ENCODE measurements at regions not wholly inside any gene's neighbourhood (a gene's known extent, or its start where the extent isn't known, plus 50 kb on each side); places are given as distances from the start of the nearest gene placed in this dataset.
"Not testable (repeated sequence)": the region's sequence is repeated elsewhere in the genome, so short reads cannot be mapped to it uniquely, and the experiment has no call there.

DNA sequence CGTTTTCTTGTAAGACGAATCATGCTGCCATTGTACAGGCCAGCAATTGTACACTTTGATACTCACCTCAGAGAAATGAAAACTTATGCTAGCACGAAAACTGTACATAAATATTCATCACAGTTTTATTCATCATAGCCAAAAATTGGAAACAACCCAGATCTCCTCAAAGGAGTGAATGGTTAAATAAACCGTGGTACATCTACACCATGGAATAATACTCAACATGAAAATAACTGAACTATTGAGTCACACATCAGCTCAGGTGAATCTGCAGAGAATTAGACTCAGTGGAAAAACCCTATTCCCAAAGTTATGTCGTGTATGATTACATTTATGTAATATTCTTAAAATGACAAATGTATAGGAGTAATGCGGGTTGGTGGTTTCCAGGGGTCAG is 251.0 kb upstream of the HDAC4 start:
- 77% methylated on average over 6 of the region's 6 CpGs for WGBS
- H3K36me3 ChIP-seq (ENCODE audit: insufficient read depth, low read length): no peaks in the 10 kb centered on the region
- H3K9me3 ChIP-seq (ENCODE audit: insufficient read depth, low read depth, low read length): peaks cover 5% of the 10 kb centered on the region; the same call in 1 of the 2 replicates
- no peak overlapping the region for H3K9ac ChIP-seq (ENCODE audit: low read depth, low read length)
- H3K27ac ChIP-seq (ENCODE audit: low read depth, low read length): no peak overlapping the region
- H3K4me1 ChIP-seq (ENCODE audit: insufficient read depth, low read length): no peaks in the 10 kb centered on the region
- no peak overlapping the region for H3K4me3 ChIP-seq (ENCODE audit: low read length)
- H3K27me3 ChIP-seq (ENCODE audit: insufficient read depth, low read length): no peaks in the 10 kb centered on the region

- Histone ChIP-seq H3K9ac (ENCODE audit: low read depth, low read length) (no peak overlapping the region), H3K36me3 (ENCODE audit: insufficient read depth, low read length) (no peaks in the 10 kb centered on the region), H3K27me3 (ENCODE audit: insufficient read depth, low read length) (no peaks in the 10 kb centered on the region), H3K9me3 (ENCODE audit: insufficient read depth, low read depth, low read length) (peaks cover 5% of the 10 kb centered on the region; the same call in 1 of the 2 replicates), H3K4me1 (ENCODE audit: insufficient read depth, low read length) (no peaks in the 10 kb centered on the region), H3K4me3 (ENCODE audit: low read length) (no peak overlapping the region), H3K27ac (ENCODE audit: low read depth, low read length) (no peak overlapping the region)
- 94% methylated on average over 1 of the region's 3 CpGs for WGBS
Observed at GRCh38 chr2:239650674-239651073, 249.9 kb upstream of the HDAC4 start.

DNA sequence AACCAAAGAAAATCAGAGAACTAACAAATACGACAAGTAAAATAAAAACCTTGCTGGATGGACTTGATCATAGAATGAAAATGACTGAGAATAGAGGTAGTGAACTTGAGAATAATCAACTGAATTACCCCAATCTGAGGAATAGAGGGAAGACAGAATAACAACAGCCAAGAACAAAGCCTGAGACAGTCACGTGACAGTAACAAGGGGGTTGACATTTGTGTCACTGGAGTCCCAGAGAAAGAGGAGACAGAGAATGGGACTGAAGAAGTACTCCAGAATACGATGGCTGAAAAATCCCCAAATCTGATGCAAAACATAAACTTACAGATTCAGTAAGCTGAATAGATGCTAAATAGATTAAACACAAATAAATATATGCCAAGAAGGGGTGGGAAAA is 248.5 kb upstream of the HDAC4 start:
- Histone ChIP-seq H3K27ac (ENCODE audit: low read depth, low read length) (no peak overlapping the region), H3K27me3 (ENCODE audit: insufficient read depth, low read length) (no peaks in the 10 kb centered on the region), H3K4me1 (ENCODE audit: insufficient read depth, low read length) (no peaks in the 10 kb centered on the region), H3K4me3 (ENCODE audit: low read length) (no peak overlapping the region), H3K36me3 (ENCODE audit: insufficient read depth, low read length) (no peaks in the 10 kb centered on the region), H3K9ac (ENCODE audit: low read depth, low read length) (no peak overlapping the region), H3K9me3 (ENCODE audit: insufficient read depth, low read depth, low read length) (peaks cover 5% of the 10 kb centered on the region; the same call in 1 of the 2 replicates)
- 90% methylated on average over 2 of the region's 3 CpGs for WGBS

DNA sequence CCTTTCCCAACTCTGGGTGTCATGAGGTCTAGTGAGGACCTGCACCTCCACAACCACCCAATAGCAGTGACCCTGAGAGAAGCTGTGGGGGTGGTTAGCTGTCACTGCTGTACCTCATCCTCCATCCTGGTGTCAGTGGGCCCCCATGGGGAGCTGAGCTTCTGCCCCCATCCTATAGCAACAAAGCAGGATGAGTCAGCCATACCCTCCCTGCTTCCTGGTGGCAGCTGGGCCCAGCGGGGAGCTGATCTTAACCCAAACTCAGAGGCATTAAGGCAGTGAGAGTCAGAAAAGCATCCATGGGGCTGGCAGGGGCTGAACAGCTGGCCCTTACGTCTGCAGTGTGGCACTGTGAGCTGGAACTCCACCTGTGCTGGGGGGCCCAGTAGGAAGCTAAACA is 247.8 kb upstream of the HDAC4 start:
- Histone ChIP-seq H3K27ac (ENCODE audit: low read depth, low read length) (no peak overlapping the region), H3K4me1 (ENCODE audit: insufficient read depth, low read length) (no peaks in the 10 kb centered on the region), H3K36me3 (ENCODE audit: insufficient read depth, low read length) (no peaks in the 10 kb centered on the region), H3K9me3 (ENCODE audit: insufficient read depth, low read depth, low read length) (peaks cover 5% of the 10 kb centered on the region), H3K27me3 (ENCODE audit: insufficient read depth, low read length) (no peaks in the 10 kb centered on the region), H3K4me3 (ENCODE audit: low read length) (no peak overlapping the region), H3K9ac (ENCODE audit: low read depth, low read length) (no peak overlapping the region)
- 61% methylated on average over 2 of the region's 2 CpGs for WGBS

DNA sequence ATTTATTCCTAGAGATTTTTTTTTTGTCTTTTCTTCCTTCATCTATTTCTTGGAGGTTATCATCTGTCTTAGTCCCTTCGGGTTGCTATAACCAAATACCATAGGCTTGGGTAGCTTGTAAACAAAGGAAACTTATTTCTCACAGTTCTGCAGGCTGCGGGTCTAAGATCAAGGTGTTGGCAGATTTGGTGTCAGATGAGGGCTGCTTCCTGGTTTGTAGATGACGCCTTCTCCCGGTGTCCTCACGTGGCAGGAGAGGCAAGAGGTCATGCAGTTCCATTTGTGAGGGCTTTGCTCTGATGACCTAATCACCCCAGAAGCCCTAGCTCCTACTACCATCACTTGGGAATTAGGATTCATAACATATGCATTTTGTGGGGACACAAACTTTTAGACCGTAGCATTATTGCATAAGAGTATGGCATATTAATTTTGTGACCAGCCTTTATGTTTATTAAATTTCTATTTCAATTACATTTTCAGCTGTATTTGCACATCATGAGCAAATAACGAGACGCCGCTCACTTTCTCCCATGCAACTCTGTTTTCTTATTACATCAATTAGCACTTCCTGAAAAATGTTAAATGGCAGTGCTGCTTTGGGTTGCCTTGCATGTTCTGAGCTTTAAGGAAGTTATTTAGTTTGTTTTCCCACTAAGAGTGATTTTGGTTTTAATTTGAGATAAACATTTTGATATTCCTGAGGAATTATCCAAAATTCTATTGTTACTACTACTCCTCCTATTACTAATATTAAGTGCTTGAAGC is 246.4 kb upstream of the HDAC4 start:
- no peak overlapping the region for H3K27ac ChIP-seq (ENCODE audit: low read depth, low read length)
- no peaks in the 10 kb centered on the region for H3K4me1 ChIP-seq (ENCODE audit: insufficient read depth, low read length)
- H3K9ac ChIP-seq (ENCODE audit: low read depth, low read length): no peak overlapping the region
- 91% methylated on average over 8 of the region's 9 CpGs for WGBS
- peaks cover 5% of the 10 kb centered on the region for H3K9me3 ChIP-seq (ENCODE audit: insufficient read depth, low read depth, low read length)
- H3K36me3 ChIP-seq (ENCODE audit: insufficient read depth, low read length): no peaks in the 10 kb centered on the region
- no peaks in the 10 kb centered on the region for H3K27me3 ChIP-seq (ENCODE audit: insufficient read depth, low read length)
- no peak overlapping the region for H3K4me3 ChIP-seq (ENCODE audit: low read length)

- Histone ChIP-seq H3K36me3 (ENCODE audit: insufficient read depth, low read length) (no peaks in the 10 kb centered on the region), H3K9me3 (ENCODE audit: insufficient read depth, low read depth, low read length) (peaks cover 5% of the 10 kb centered on the region), H3K4me1 (ENCODE audit: insufficient read depth, low read length) (no peaks in the 10 kb centered on the region), H3K4me3 (ENCODE audit: low read length) (no peak overlapping the region), H3K27me3 (ENCODE audit: insufficient read depth, low read length) (no peaks in the 10 kb centered on the region), H3K27ac (ENCODE audit: low read depth, low read length) (no peak overlapping the region), H3K9ac (ENCODE audit: low read depth, low read length) (no peak overlapping the region)
- 91% methylated on average over 14 of the region's 14 CpGs for WGBS
Observed at GRCh38 chr2:239646184-239646583, 245.4 kb upstream of the HDAC4 start.

GRCh38 chr2:239644594-239644993 is 243.8 kb upstream of the HDAC4 start:
- H3K36me3 ChIP-seq (ENCODE audit: insufficient read depth, low read length); H3K27me3 ChIP-seq (ENCODE audit: insufficient read depth, low read length); H3K9me3 ChIP-seq (ENCODE audit: insufficient read depth, low read depth, low read length); H3K4me3 ChIP-seq (ENCODE audit: low read length); H3K4me1 ChIP-seq (ENCODE audit: insufficient read depth, low read length); H3K9ac ChIP-seq (ENCODE audit: low read depth, low read length); H3K27ac ChIP-seq (ENCODE audit: low read depth, low read length): not testable (repeated sequence)
- 89% methylated on average over 13 of the region's 25 CpGs for WGBS

GRCh38 chr2:239644011-239644410 is 243.2 kb upstream of the HDAC4 start:
- 79% methylated on average over 7 of the region's 7 CpGs for WGBS
- Histone ChIP-seq H3K9me3 (ENCODE audit: insufficient read depth, low read depth, low read length) (no peaks in the 10 kb centered on the region; the same call in 1 of the 2 replicates), H3K4me3 (ENCODE audit: low read length) (no peak overlapping the region), H3K36me3 (ENCODE audit: insufficient read depth, low read length) (no peaks in the 10 kb centered on the region), H3K27me3 (ENCODE audit: insufficient read depth, low read length) (no peaks in the 10 kb centered on the region), H3K27ac (ENCODE audit: low read depth, low read length) (no peak overlapping the region), H3K9ac (ENCODE audit: low read depth, low read length) (no peak overlapping the region), H3K4me1 (ENCODE audit: insufficient read depth, low read length) (no peaks in the 10 kb centered on the region)

DNA sequence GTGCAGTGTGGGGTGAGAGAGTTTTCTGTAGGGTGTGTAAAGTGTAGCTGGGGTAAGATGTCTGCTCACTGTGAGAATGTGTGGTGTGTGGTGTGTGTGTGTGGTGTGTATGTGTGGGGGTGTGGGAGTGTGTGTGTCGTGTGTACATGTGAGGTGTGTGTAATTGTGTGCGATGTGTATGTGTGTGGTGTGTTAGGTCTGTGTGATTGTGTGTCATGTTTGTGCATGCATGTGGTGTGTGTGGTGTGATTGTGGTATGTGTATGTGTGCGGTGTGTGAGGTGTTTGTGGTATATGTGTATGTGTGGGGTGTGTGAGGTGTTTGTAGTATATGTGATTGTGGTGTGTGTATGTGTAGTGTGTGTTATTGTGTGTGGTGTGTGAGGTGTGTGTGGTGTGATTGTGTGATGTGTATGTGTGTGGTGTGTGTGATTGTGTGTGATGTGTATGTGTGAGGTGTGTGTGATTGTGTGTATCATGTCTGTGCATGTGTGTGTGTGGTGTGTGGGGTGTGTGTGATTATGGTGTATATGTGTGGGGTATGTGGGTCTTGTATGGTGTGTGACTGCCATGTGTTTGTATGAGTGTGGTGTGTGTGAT is 241.7 kb upstream of the HDAC4 start:
- Histone ChIP-seq H3K4me3 (ENCODE audit: low read length) (no peak overlapping the region), H3K4me1 (ENCODE audit: insufficient read depth, low read length) (no peaks in the 10 kb centered on the region), H3K36me3 (ENCODE audit: insufficient read depth, low read length) (no peaks in the 10 kb centered on the region), H3K9ac (ENCODE audit: low read depth, low read length) (no peak overlapping the region), H3K9me3 (ENCODE audit: insufficient read depth, low read depth, low read length) (no peaks in the 10 kb centered on the region; the same call in 1 of the 2 replicates), H3K27me3 (ENCODE audit: insufficient read depth, low read length) (no peaks in the 10 kb centered on the region), H3K27ac (ENCODE audit: low read depth, low read length) (no peak overlapping the region)
- 78% methylated on average over 3 of the region's 3 CpGs for WGBS

- H3K9ac ChIP-seq (ENCODE audit: low read depth, low read length); H3K9me3 ChIP-seq (ENCODE audit: insufficient read depth, low read depth, low read length); H3K27me3 ChIP-seq (ENCODE audit: insufficient read depth, low read length); H3K27ac ChIP-seq (ENCODE audit: low read depth, low read length); H3K36me3 ChIP-seq (ENCODE audit: insufficient read depth, low read length); H3K4me1 ChIP-seq (ENCODE audit: insufficient read depth, low read length); H3K4me3 ChIP-seq (ENCODE audit: low read length): not testable (repeated sequence)
- 90% methylated on average over 9 of the region's 11 CpGs for WGBS
Observed at GRCh38 chr2:239641904-239642303, 241.1 kb upstream of the HDAC4 start.

- H3K27me3 ChIP-seq (ENCODE audit: insufficient read depth, low read length): no peaks in the 10 kb centered on the region
- H3K9me3 ChIP-seq (ENCODE audit: insufficient read depth, low read depth, low read length): no peaks in the 10 kb centered on the region; the same call in 1 of the 2 replicates
Observed at GRCh38 chr2:239640676-239641578, 240.1 kb upstream of the HDAC4 start.

More at GRCh38 chr2:239640676-239641578, 240.1 kb upstream of the HDAC4 start:
- 96% methylated on average over 16 of the region's 16 CpGs for WGBS
- Histone ChIP-seq H3K4me1 (ENCODE audit: insufficient read depth, low read length) (no peaks in the 10 kb centered on the region), H3K9ac (ENCODE audit: low read depth, low read length) (no peak overlapping the region), H3K36me3 (ENCODE audit: insufficient read depth, low read length) (no peaks in the 10 kb centered on the region), H3K27ac (ENCODE audit: low read depth, low read length) (no peak overlapping the region), H3K4me3 (ENCODE audit: low read length) (no peak overlapping the region)

Measured in HUES64 (cell line).